ENCODE measurements at regions not wholly inside any gene's neighbourhood (a gene's known extent, or its start where the extent isn't known, plus 50 kb on each side); places are given as distances from the start of the nearest gene placed in this dataset.

DNA sequence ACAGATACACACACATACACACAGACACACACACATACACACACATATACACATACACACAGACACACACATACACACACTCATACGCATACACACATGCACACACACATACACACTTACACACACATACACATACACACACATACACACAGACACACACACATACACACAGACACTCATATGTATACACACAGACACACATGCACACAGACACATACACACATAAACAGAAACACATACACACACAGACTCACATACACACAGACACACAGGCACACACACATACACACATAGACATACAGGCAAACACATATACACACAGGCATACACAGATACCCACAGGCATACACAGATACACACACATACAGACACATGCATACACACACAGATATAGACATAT is 143.9 kb upstream of the LYZL2 start:
- DNase-seq, result no peak
- no peaks in the 10 kb centered on the region for H3K36me3 ChIP-seq
- no peaks in the 10 kb centered on the region for H3K4me1 ChIP-seq
- H3K9me3 ChIP-seq, result peaks cover 0 to 19% (median 2%) of the 10 kb centered on the region in 4 donors
- no peaks in the 10 kb centered on the region for H3K27me3 ChIP-seq
- H3K27ac ChIP-seq, result no peak overlapping the region
- H3K4me3 ChIP-seq, result no peak overlapping the region
- no peak for TF ChIP-seq CTCF (IDR thresholded peaks at IDR 0.05)
- no peak for TF ChIP-seq POLR2A (IDR thresholded peaks at IDR 0.05)

GRCh38 chr10:30770816-30771215 is 141.3 kb upstream of the LYZL2 start:
- Histone ChIP-seq H3K9me3 (peaks cover 0 to 19% (median 2%) of the 10 kb centered on the region in 4 donors), H3K27ac (no peak overlapping the region), H3K27me3 (no peaks in the 10 kb centered on the region), H3K4me3 (no peak overlapping the region), H3K36me3 (no peaks in the 10 kb centered on the region), H3K4me1 (no peaks in the 10 kb centered on the region)
- TF ChIP-seq POLR2A (IDR thresholded peaks at IDR 0.05) (no peak), CTCF (IDR thresholded peaks at IDR 0.05) (no peak)
- DNase-seq, result no peak

- H3K4me3 ChIP-seq, result no peak overlapping the region
- H3K9me3 ChIP-seq, result peaks cover 0 to 19% (median 2%) of the 10 kb centered on the region in 4 donors
- no peaks in the 10 kb centered on the region for H3K36me3 ChIP-seq
- TF ChIP-seq CTCF (IDR thresholded peaks at IDR 0.05), result no peak
- no peak for TF ChIP-seq POLR2A (IDR thresholded peaks at IDR 0.05)
- H3K4me1 ChIP-seq, result no peaks in the 10 kb centered on the region
- no peak for DNase-seq
- H3K27me3 ChIP-seq, result no peaks in the 10 kb centered on the region
- H3K27ac ChIP-seq, result no peak overlapping the region
Observed at GRCh38 chr10:30770229-30770628, 140.7 kb upstream of the LYZL2 start.

DNA sequence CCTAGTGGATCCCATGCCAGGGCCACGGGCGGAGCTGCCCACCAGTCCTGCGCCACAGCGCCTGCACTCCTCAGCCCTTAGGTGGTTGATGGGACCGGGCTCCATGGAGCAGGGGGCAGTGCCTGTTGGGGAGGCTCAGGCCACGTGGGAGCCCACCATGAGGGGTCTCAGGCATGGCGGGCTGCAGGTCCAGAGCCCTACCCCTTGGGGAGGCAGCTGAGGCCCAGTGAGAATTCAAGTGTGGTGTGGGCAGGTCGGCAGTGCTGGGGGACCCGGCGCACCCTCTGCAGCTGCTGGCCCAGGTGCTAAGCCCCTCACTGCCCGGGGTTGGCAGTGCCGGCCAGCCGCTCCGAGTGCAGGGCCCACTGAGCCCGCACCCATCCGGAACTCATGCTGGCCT is 139.8 kb upstream of the LYZL2 start:
- Histone ChIP-seq H3K36me3 (no peaks in the 10 kb centered on the region), H3K9me3 (peaks cover 0 to 19% (median 2%) of the 10 kb centered on the region in 4 donors), H3K27ac (no peak overlapping the region), H3K4me3 (no peak overlapping the region), H3K4me1 (no peaks in the 10 kb centered on the region), H3K27me3 (no peaks in the 10 kb centered on the region)
- DNase-seq, result no peak
- TF ChIP-seq POLR2A (IDR thresholded peaks at IDR 0.05) (no peak), CTCF (IDR thresholded peaks at IDR 0.05) (no peak)

- Histone ChIP-seq H3K36me3 (no peaks in the 10 kb centered on the region), H3K27ac (peak overlapping the region in 1 of 4 donors; percentile 67), H3K27me3 (no peaks in the 10 kb centered on the region), H3K4me3 (no peak overlapping the region), H3K4me1 (no peaks in the 10 kb centered on the region), H3K9me3 (peaks cover 0 to 14% (median 2%) of the 10 kb centered on the region in 4 donors)
- TF ChIP-seq POLR2A (IDR thresholded peaks at IDR 0.05), result no peak
- TF ChIP-seq CTCF (IDR thresholded peaks at IDR 0.05), result no peak
- no peak for DNase-seq
Observed at GRCh38 chr10:30765616-30766015, 136.1 kb upstream of the LYZL2 start.

DNA sequence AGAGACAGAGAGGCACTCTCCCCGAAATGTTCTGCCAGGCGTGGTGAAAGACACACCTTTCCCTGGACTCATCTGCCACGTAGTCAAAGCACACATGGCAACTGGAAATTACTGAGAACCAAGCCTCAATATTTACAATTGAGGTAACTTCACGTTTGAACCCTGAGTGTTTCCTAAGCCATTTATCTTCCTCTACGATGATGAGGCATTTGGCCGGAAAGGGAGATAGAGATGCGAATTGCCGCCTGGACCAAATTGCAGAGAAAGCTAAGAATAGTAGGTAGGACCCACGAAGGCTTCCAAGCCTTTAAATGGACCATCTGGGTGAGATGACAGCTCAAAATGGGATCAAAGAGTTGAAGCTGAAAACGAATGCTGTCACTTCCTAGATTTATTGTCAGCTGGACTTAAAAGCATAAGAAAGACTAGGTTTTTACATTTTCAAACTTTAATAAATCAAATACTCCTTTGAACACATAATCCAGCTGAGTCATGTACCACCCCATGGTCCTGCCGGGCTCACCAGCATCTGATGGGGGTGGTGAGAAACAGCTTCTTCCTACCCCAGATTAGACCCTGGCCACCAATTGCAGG is 135.6 kb upstream of the LYZL2 start:
- no peak for DNase-seq
- Histone ChIP-seq H3K4me1 (no peaks in the 10 kb centered on the region), H3K9me3 (peaks cover 0 to 10% (median 2%) of the 10 kb centered on the region in 4 donors), H3K27ac (peak overlapping the region in 1 of 4 donors; percentile 67), H3K4me3 (no peak overlapping the region), H3K36me3 (no peaks in the 10 kb centered on the region), H3K27me3 (no peaks in the 10 kb centered on the region)
- no peak for TF ChIP-seq CTCF (IDR thresholded peaks at IDR 0.05)
- TF ChIP-seq POLR2A (IDR thresholded peaks at IDR 0.05), result no peak

Measured in Peyer's patch (tissue), 4 donors.